Liver (tissue), 3 donors: ENCODE measurements at regions not wholly inside any gene's neighbourhood (a gene's known extent, or its start where the extent isn't known, plus 50 kb on each side); places are given as distances from the start of the nearest gene placed in this dataset.

ENCODE experiments used
- ATF3 ChIP-seq: IDR thresholded peaks from 2 replicates; pipeline ENCODE4 v1.6.1; 2016; ENCODE audit warnings: antibody characterized with exemption
- CTCF ChIP-seq: fragments of 150-350 bp; IDR thresholded peaks from 2 replicates; pipeline ENCODE4 v1.5.1; 2017; ENCODE audit warnings: improper control_type of control experiment, low read depth, low read length; ENCODE audit not compliant: missing input control
- EGR1 ChIP-seq, 2 donors: IDR thresholded peaks; 2 replicates each; pipeline ENCODE4 v1.6.1; 2016 to 2018; ENCODE audit warnings: antibody characterized with exemption in 2 of 2, low read depth in 2 of 2
- GABPA ChIP-seq, 2 donors: IDR thresholded peaks in 1 of 2; conservative IDR thresholded peaks in 1 of 2; 2 replicates each; pipeline ENCODE4 v1.6.1; 2016; ENCODE audit warnings: antibody characterized with exemption in 2 of 2, mild to moderate bottlenecking in 1 of 2, moderate library complexity in 1 of 2
- JUND ChIP-seq, 2 donors: IDR thresholded peaks; 2 replicates each; pipeline ENCODE4 v1.6.1; 2016; ENCODE audit warnings: antibody characterized with exemption in 2 of 2
- NR2F2 ChIP-seq: IDR thresholded peaks from 2 replicates; pipeline ENCODE4 v1.6.1; 2016; ENCODE audit warnings: antibody characterized with exemption
- RAD21 ChIP-seq, 2 donors: IDR thresholded peaks; 2 replicates each; pipeline ENCODE4 v1.6.1; 2016; ENCODE audit warnings: antibody characterized with exemption in 2 of 2, mild to moderate bottlenecking in 2 of 2
- SP1 ChIP-seq: IDR thresholded peaks from 2 replicates; pipeline ENCODE4 v1.6.1; 2018; ENCODE audit warnings: antibody characterized with exemption, mild to moderate bottlenecking
- TAF1 ChIP-seq: conservative IDR thresholded peaks from 2 replicates; pipeline ENCODE4 v1.6.1; 2016; ENCODE audit warnings: antibody characterized with exemption, mild to moderate bottlenecking
- YY1 ChIP-seq: IDR thresholded peaks from 2 replicates; pipeline ENCODE4 v1.6.1; 2016; ENCODE audit warnings: antibody characterized with exemption, mild to moderate bottlenecking
- ZBTB33 ChIP-seq: IDR thresholded peaks from 2 replicates; pipeline ENCODE4 v1.6.1; 2016; ENCODE audit warnings: antibody characterized with exemption
- TF ChIP-seq, protein P1 (sequence below): IDR thresholded peaks from 2 replicates; pipeline ENCODE4 v1.6.1; 2016; ENCODE audit warnings: antibody characterized with exemption
- TF ChIP-seq, protein P2 (sequence below): IDR thresholded peaks from 2 replicates; pipeline ENCODE4 v1.6.1; 2016; ENCODE audit warnings: antibody characterized with exemption, mild to moderate bottlenecking
- donor health status: healthy.
- donor health status: healthy.

- TF ChIP-seq CTCF (no peak), RAD21 (IDR thresholded peaks at IDR 0.05) (no peak), YY1 (no peak), GABPA (IDR thresholded peaks at IDR 0.05 in 1 of 2, conservative IDR thresholded peaks at IDR 0.05 in 1 of 2) (no peak), SP1 (no peak), JUND (IDR thresholded peaks at IDR 0.05) (no peak), ATF3 (no peak), ZBTB33 (no peak), EGR1 (IDR thresholded peaks at IDR 0.05; ENCODE audit: low read depth in 2 of 2) (no peak), TAF1 (no peak), NR2F2 (no peak)
- TF ChIP-seq, protein P1, sequence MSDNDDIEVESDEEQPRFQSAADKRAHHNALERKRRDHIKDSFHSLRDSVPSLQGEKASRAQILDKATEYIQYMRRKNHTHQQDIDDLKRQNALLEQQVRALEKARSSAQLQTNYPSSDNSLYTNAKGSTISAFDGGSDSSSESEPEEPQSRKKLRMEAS = no peak
- TF ChIP-seq, protein P2, sequence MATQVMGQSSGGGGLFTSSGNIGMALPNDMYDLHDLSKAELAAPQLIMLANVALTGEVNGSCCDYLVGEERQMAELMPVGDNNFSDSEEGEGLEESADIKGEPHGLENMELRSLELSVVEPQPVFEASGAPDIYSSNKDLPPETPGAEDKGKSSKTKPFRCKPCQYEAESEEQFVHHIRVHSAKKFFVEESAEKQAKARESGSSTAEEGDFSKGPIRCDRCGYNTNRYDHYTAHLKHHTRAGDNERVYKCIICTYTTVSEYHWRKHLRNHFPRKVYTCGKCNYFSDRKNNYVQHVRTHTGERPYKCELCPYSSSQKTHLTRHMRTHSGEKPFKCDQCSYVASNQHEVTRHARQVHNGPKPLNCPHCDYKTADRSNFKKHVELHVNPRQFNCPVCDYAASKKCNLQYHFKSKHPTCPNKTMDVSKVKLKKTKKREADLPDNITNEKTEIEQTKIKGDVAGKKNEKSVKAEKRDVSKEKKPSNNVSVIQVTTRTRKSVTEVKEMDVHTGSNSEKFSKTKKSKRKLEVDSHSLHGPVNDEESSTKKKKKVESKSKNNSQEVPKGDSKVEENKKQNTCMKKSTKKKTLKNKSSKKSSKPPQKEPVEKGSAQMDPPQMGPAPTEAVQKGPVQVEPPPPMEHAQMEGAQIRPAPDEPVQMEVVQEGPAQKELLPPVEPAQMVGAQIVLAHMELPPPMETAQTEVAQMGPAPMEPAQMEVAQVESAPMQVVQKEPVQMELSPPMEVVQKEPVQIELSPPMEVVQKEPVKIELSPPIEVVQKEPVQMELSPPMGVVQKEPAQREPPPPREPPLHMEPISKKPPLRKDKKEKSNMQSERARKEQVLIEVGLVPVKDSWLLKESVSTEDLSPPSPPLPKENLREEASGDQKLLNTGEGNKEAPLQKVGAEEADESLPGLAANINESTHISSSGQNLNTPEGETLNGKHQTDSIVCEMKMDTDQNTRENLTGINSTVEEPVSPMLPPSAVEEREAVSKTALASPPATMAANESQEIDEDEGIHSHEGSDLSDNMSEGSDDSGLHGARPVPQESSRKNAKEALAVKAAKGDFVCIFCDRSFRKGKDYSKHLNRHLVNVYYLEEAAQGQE = no peak
Observed at GRCh38 chrX:87310780-87311179, 206.8 kb upstream of the KLHL4 start.
